ENCODE measurements at regions not wholly inside any gene's neighbourhood (a gene's known extent, or its start where the extent isn't known, plus 50 kb on each side); places are given as distances from the start of the nearest gene placed in this dataset.
A peak's percentile ranks its signal among the peaks of the same experiment; 100 is the strongest.

GRCh38 chr20:17794400-17794799, 94.6 kb downstream of the BANF2 start:
- no peak for DNase-seq (ENCODE audit: low read depth)

GRCh38 chr20:17793986-17794385, 94.2 kb downstream of the BANF2 start:
- no peak for DNase-seq (ENCODE audit: low read depth)

GRCh38 chr20:17790296-17790695, 90.5 kb downstream of the BANF2 start:
- DNase-seq (ENCODE audit: low read depth): peak; percentile 50

GRCh38 chr20:17787816-17788215, 88.0 kb downstream of the BANF2 start:
- DNase-seq (ENCODE audit: low read depth): no peak

- DNase-seq (ENCODE audit: low read depth): peak; percentile 20
These were observed 86.5 kb downstream of the BANF2 start for GRCh38 chr20:17786221-17786718.

Data from RPMI7951 (cell line).